OCI-LY7 (cell line): ENCODE measurements at regions not wholly inside any gene's neighbourhood (a gene's known extent, or its start where the extent isn't known, plus 50 kb on each side); places are given as distances from the start of the nearest gene placed in this dataset.

ENCODE experiments used
- BruUV-seq: library from RNA; stranded (reverse); fragments of 400-500 nt; replicated peaks from 2 replicates; lab custom pipeline; 2021; lab: Mats Ljungman, UMichigan
- CTCF ChIA-PET: fragments of 300-600 bp; sonication (Branson Sonifier 250); formaldehyde crosslinking; loops from one replicate; lab custom pipeline; 2022; ENCODE audit warnings: antibody characterized with exemption; ENCODE audit not compliant: unreplicated experiment; lab: Charles Lee
- POLR2A ChIA-PET: fragments of 300-600 bp; sonication (Branson Sonifier 250); formaldehyde crosslinking; loops from one replicate; lab custom pipeline; 2022; ENCODE audit warnings: antibody characterized with exemption; lab: Charles Lee
- DNase-seq: peaks from one replicate; pipeline ENCODE4 v3.0.0-alpha.2; 2015; ENCODE audit warnings: low spot score
- H2AFZ ChIP-seq: fragments of 200-600 bp; sonication (generic), shearing (Covaris generic); 2 replicates; pipeline ENCODE4 v1.6.1; 2014; ENCODE audit warnings: mild to moderate bottlenecking, antibody characterized with exemption, low read length, moderate library complexity
- H3K27ac ChIP-seq: fragments of 200-600 bp; sonication (generic); 2 replicates; pipeline ENCODE4 v1.5.1; 2014; ENCODE audit warnings: mixed run types, low read depth, mild to moderate bottlenecking, moderate library complexity, low read length, inconsistent platforms; ENCODE audit not compliant: poor library complexity, severe bottlenecking
- H3K36me3 ChIP-seq: fragments of 200-600 bp; sonication (generic); 2 replicates; pipeline ENCODE4 v1.6.1; 2014; ENCODE audit warnings: mild to moderate bottlenecking, antibody characterized with exemption, low read length, moderate library complexity, mixed read lengths; ENCODE audit not compliant: insufficient read depth
- H3K4me1 ChIP-seq: fragments of 200-600 bp; sonication (generic); 2 replicates; pipeline ENCODE4 v1.5.1; 2014; ENCODE audit warnings: mild to moderate bottlenecking, low read length; ENCODE audit not compliant: insufficient read depth, poor library complexity, severe bottlenecking
- H3K4me2 ChIP-seq: fragments of 200-600 bp; sonication (generic); 2 replicates; pipeline ENCODE4 v1.6.1; 2014; ENCODE audit warnings: mild to moderate bottlenecking, low read length
- H3K4me3 ChIP-seq: fragments of 200-600 bp; sonication (generic); 2 replicates; pipeline ENCODE4 v1.5.1; 2014; ENCODE audit warnings: mild to moderate bottlenecking, low read depth, low read length; ENCODE audit not compliant: poor library complexity, severe bottlenecking
- H3K79me2 ChIP-seq: fragments of 200-600 bp; sonication (generic); 2 replicates; pipeline ENCODE4 v1.6.1; 2016; ENCODE audit warnings: low read depth, mild to moderate bottlenecking, low read length, moderate library complexity, mixed read lengths; ENCODE audit not compliant: insufficient read depth
- H3K9me2 ChIP-seq: fragments of 200-600 bp; sonication (generic); 2 replicates; pipeline ENCODE4 v1.6.1; 2016; ENCODE audit warnings: mild to moderate bottlenecking, low read length, mixed read lengths; ENCODE audit not compliant: insufficient read depth
- H3K9me3 ChIP-seq: fragments of 200-600 bp; sonication (generic); 2 replicates; pipeline ENCODE4 v1.6.1; 2014; ENCODE audit warnings: mild to moderate bottlenecking, mixed run types, low read length, mixed read lengths
- H4K20me1 ChIP-seq: fragments of 200-600 bp; sonication (generic); 2 replicates; pipeline ENCODE4 v1.6.1; 2014; ENCODE audit warnings: mild to moderate bottlenecking, antibody characterized with exemption, low read length, moderate library complexity, mixed read lengths; ENCODE audit not compliant: insufficient read depth
- EZH2phosphoT487 ChIP-seq: fragments of 200-600 bp; sonication (generic); IDR thresholded peaks from 2 replicates; pipeline ENCODE4 v1.6.1; 2018; ENCODE audit warnings: low read depth, borderline replicate concordance, mild to moderate bottlenecking, mixed run types, antibody characterized with exemption, low read length, moderate library complexity, mixed read lengths
- intact Hi-C: fragments of 100-400 bp; cut with micrococcal nuclease; formaldehyde crosslinking; loops from one replicate; pipeline ENCODE4 v1.10.0; 2022; ENCODE audit not compliant: unreplicated experiment
- TF ChIP-seq, protein P1 (sequence below): fragments of 200-600 bp; sonication (generic); conservative IDR thresholded peaks from 2 replicates; pipeline ENCODE4 v1.5.1; 2014; ENCODE audit warnings: mild to moderate bottlenecking, antibody characterized with exemption, low read length, moderate library complexity, mixed read lengths

DNA sequence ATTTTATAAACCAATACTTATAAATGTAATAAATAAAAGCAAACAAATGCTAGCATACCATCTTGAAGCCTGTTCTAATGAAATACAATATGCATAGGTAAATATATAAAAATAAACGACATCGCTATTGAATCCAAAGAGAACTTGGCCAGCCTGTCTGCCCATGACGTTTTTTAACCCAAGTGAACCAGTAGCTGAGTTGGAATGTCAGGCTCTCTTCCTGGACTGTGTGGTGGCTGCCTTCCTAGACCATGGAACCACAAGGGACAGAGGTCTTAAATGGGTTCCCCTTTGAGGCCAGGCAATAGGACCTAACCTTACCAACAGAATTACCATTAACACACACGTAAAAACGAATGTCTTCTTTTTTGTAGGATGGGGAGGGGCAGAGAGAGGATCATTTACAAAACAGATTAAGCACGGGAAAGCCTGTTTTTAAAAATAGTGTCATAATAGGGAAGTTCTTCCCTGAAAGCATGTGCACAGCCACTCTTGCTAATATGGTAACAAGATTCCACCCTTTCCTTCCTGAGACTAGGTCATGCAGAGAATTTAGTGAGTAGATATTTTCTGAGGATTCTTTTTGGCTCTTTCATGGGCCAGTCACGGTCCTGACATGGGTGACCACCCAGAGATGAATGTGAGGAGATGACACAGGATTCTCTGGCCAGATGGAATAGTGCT, 69.4 kb upstream of the ACSL1 start:
- intact Hi-C loops: no loop called here
- no peak for DNase-seq
- TF ChIP-seq, protein P1, sequence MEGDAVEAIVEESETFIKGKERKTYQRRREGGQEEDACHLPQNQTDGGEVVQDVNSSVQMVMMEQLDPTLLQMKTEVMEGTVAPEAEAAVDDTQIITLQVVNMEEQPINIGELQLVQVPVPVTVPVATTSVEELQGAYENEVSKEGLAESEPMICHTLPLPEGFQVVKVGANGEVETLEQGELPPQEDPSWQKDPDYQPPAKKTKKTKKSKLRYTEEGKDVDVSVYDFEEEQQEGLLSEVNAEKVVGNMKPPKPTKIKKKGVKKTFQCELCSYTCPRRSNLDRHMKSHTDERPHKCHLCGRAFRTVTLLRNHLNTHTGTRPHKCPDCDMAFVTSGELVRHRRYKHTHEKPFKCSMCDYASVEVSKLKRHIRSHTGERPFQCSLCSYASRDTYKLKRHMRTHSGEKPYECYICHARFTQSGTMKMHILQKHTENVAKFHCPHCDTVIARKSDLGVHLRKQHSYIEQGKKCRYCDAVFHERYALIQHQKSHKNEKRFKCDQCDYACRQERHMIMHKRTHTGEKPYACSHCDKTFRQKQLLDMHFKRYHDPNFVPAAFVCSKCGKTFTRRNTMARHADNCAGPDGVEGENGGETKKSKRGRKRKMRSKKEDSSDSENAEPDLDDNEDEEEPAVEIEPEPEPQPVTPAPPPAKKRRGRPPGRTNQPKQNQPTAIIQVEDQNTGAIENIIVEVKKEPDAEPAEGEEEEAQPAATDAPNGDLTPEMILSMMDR: no peak
- no peak for TF ChIP-seq EZH2phosphoT487
- H3K27ac ChIP-seq: no peak overlapping the region
- no peak overlapping the region for H3K4me3 ChIP-seq
- H2AFZ ChIP-seq: no peak overlapping the region
- ChIA-PET POLR2A (no interaction called here), CTCF (no interaction called here)
- no peak overlapping the region for H3K4me2 ChIP-seq
- H3K36me3 ChIP-seq: no peaks in the 10 kb centered on the region
- H3K4me1 ChIP-seq: no peaks in the 10 kb centered on the region
- BruUV-seq: no TSS peak
- H4K20me1 ChIP-seq: no peaks in the 10 kb centered on the region
- H3K9me3 ChIP-seq: no peaks in the 10 kb centered on the region
- H3K9me2 ChIP-seq: no peaks in the 10 kb centered on the region
- H3K79me2 ChIP-seq: no peaks in the 10 kb centered on the region

DNA sequence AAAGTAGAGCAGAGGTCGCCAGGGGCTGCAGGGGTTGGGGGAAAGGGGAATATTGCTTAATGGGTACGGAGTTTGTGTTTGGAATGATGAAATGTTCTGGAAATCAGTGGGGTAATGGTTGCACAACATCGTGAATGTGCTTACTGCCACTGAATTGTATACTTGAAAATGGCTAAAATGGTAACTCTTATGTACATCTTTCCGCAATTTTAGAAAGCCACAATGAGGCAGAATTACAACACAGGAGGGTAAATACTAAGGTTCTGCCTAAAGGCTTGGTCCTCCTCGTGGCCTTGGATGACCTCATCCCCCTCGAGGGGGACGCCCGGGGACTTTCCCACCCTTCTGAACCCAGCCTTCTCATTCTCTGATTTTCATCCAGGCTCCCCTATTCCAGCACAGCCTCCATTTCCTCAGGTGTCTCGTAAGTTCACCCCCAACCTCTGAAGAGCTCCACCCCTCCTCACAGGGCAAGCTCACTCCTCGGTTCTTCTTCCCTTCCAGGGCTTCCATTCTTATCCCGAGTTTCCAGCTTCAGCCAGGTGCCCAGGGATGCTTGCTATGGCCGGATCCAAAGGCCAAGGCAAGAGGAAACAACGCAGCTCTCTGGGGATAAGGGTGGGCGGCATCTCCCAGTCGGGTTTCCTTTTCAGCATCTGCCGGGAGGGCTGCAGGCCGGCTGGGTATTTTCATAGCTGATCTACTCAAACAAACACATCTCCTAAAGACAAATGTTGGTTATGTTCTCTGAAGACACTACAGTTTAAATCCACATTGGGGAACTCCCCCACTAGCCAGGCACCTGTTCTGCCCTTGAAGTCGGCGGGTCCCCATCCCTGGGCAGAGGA, 71.3 kb upstream of the ACSL1 start:
- no peak for DNase-seq
- Histone ChIP-seq H3K9me3 (no peaks in the 10 kb centered on the region), H3K4me2 (no peak overlapping the region), H3K27ac (no peak overlapping the region), H3K9me2 (0 out of 2 replicates have a peak, but pooled peaks cover 3% of the 10 kb centered on the region), H4K20me1 (no peaks in the 10 kb centered on the region), H2AFZ (no peak overlapping the region), H3K79me2 (no peaks in the 10 kb centered on the region), H3K4me3 (no peak overlapping the region), H3K4me1 (no peaks in the 10 kb centered on the region), H3K36me3 (no peaks in the 10 kb centered on the region)
- BruUV-seq: no TSS peak
- ChIA-PET CTCF (interaction anchor here (0.6 kb wide), 1 partner anchor 114 kb away, joined by 6 read pairs; no protein-coding TSS in a partner anchor), POLR2A (interaction anchor here (0.6 kb wide), 6 partner anchors 26 to 997 kb away, joined by 3 to 4 read pairs (median 3); no protein-coding TSS in a partner anchor)
- no peak for TF ChIP-seq EZH2phosphoT487
- TF ChIP-seq, protein P1: no peak
- intact Hi-C loops: no loop called here
